HAP-1 (cell line): ENCODE measurements at regions not wholly inside any gene's neighbourhood (a gene's known extent, or its start where the extent isn't known, plus 50 kb on each side); places are given as distances from the start of the nearest gene placed in this dataset.

ENCODE experiments used
- DNase-seq, 2 experiments: peaks; one replicate each; pipeline ENCODE4 v3.0.0-alpha.2; 2016 to 2020; ENCODE audit warnings: low spot score in 2 of 2
- H3K27me3 ChIP-seq: fragments of 250-450 bp; sonication (Bioruptor Pico); 2 replicates; pipeline ENCODE4 v1.5.1; 2020; ENCODE audit warnings: low read depth, mild to moderate bottlenecking, moderate library complexity
- H3K36me3 ChIP-seq: fragments of 250-450 bp; sonication (Bioruptor Pico); replicated peaks from 2 replicates; pipeline ENCODE4 v1.5.1; 2020; ENCODE audit warnings: mild to moderate bottlenecking
- H3K4me1 ChIP-seq: fragments of 250-450 bp; sonication (Bioruptor Pico); 2 replicates; pipeline ENCODE4 v1.5.1; 2020; ENCODE audit warnings: mild to moderate bottlenecking
- H3K4me3 ChIP-seq: fragments of 250-450 bp; sonication (Bioruptor Pico); 2 replicates; pipeline ENCODE4 v1.5.1; 2020; ENCODE audit warnings: mild to moderate bottlenecking, moderate library complexity
- H3K9me3 ChIP-seq: fragments of 250-450 bp; sonication (Bioruptor Pico); 2 replicates; pipeline ENCODE4 v1.5.1; 2020; ENCODE audit warnings: mild to moderate bottlenecking, moderate library complexity
- in situ Hi-C: fragments of 300-500 bp; cut with MboI; formaldehyde crosslinking; loops from 3 replicates; pipeline ENCODE4 v1.14.3; 2020; ENCODE audit warnings: low sequenced_read_pairs, inconsistent platforms, mixed read lengths

DNA sequence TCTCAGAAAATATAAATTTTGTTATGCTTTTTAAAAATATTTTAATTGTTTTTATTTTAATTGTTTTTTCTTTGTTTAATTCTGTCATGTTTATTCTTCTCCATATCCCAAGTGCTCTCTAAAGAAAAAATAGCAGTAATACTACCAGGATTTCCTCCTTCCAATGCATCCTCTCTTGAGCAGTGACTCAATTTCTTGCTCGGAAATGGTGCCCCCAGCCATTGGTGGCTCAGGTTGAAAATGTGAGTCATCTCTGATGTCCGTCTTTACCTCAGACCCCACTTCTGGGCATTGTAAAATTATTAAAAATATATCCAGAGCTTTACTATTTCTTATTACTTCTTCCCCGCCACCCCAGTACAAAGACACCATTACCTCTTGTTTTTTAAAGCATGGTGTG lies 898.5 kb downstream of the METTL15 start:
- DNase-seq, result no peak
- H3K9me3 ChIP-seq, result no peaks in the 10 kb centered on the region
- H3K36me3 ChIP-seq, result no peaks in the 10 kb centered on the region
- no peak overlapping the region for H3K4me3 ChIP-seq
- no peaks in the 10 kb centered on the region for H3K4me1 ChIP-seq
- H3K27me3 ChIP-seq, result no peaks in the 10 kb centered on the region
- in situ Hi-C loops, result no loop called here

DNA sequence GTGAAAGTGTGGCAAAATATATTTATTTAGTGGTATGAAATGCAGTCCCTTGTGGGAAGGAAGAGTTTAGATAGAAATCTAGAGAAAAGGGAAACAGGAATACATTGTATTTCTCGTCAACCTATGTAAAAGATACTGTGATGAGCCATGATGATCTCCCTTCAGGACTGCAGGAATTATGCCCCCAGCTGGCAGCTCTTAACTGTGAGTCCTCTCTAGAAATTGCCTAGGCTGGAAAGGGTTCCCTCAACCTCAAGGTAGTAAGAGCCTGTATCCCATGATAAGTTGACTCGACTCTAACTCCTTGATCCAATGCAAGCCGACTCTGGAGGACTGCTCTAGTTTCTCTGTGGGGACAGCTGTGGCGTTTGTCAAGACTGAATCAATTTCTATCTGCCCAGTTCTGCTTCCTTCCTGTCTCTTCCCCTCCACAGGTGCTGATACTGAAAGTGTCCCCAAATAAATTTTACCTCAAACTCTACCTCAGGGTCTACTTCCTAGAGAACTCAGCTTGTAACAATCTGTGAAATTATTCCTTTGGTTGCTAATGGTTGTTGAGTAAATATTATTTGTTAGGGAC lies 897.3 kb downstream of the METTL15 start:
- Histone ChIP-seq H3K36me3 (no peaks in the 10 kb centered on the region), H3K4me3 (no peak overlapping the region), H3K4me1 (no peaks in the 10 kb centered on the region), H3K9me3 (no peaks in the 10 kb centered on the region), H3K27me3 (no peaks in the 10 kb centered on the region)
- DNase-seq, result no peak
- in situ Hi-C loops, result no loop called here

DNA sequence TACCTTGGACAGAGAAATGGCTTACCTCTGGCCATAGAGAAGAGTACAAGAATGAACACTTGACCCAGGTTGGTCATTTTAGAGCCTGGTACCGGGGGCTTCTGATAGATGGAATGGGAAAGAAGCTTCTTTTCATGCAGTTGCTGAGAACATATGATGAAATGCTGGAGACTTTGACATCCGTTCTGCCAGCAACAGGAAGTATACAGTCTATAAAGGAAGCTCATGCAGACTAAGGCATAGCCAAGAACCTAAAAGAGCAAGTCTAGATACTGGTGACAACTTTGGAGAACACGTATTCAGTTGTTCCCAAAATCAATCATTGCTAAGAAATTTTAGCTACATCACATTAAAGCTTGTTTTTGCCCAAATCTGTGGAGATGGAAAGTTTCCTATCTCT lies 894.6 kb downstream of the METTL15 start:
- in situ Hi-C loops, result no loop called here
- DNase-seq, result no peak
- Histone ChIP-seq H3K9me3 (no peaks in the 10 kb centered on the region), H3K27me3 (no peaks in the 10 kb centered on the region), H3K4me1 (no peaks in the 10 kb centered on the region), H3K36me3 (no peaks in the 10 kb centered on the region), H3K4me3 (no peak overlapping the region)

DNA sequence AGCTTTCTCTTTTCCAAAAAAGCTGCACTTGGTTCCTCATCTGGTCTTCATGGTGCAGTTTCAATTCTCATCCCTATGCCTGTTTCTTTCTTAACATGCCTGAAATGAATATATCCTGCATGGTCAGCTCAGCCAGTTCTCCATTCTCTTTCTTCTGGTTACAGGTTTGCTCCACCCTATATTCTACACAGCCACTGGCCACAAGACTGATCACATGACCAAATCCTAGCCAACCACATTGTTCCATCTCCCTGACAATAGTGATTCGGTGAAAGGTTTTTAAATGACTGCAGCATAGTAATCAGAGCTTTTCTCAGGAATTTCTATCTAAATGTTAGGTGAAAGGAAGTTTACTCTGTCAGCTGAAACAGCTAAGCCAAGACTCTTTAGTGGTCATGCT lies 891.4 kb downstream of the METTL15 start:
- H3K4me1 ChIP-seq, result no peaks in the 10 kb centered on the region
- no peaks in the 10 kb centered on the region for H3K9me3 ChIP-seq
- H3K27me3 ChIP-seq, result no peaks in the 10 kb centered on the region
- in situ Hi-C loops, result no loop called here
- H3K4me3 ChIP-seq, result no peak overlapping the region
- DNase-seq, result no peak
- no peaks in the 10 kb centered on the region for H3K36me3 ChIP-seq

DNA sequence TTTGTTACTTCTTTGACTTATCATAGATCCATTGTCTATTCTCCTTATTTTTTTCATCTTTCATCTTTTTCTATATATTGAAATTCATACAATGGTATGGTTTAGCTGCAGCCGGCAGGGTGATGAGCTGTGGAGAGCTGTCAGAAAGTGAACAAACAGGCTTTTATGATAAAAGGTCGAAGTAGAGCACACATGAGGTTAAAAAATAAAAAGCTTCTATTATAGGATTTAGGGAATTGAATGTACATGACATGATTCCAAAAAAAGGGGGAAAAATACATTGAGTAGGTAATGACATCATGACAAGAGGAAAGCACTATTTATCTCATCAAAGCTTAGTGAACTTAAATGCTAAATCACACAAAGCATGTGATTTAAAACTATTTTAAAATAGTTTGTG lies 884.8 kb downstream of the METTL15 start:
- no peaks in the 10 kb centered on the region for H3K9me3 ChIP-seq
- in situ Hi-C loops, result no loop called here
- no peaks in the 10 kb centered on the region for H3K36me3 ChIP-seq
- H3K27me3 ChIP-seq, result no peaks in the 10 kb centered on the region
- no peaks in the 10 kb centered on the region for H3K4me1 ChIP-seq
- DNase-seq, result no peak
- no peak overlapping the region for H3K4me3 ChIP-seq

DNA sequence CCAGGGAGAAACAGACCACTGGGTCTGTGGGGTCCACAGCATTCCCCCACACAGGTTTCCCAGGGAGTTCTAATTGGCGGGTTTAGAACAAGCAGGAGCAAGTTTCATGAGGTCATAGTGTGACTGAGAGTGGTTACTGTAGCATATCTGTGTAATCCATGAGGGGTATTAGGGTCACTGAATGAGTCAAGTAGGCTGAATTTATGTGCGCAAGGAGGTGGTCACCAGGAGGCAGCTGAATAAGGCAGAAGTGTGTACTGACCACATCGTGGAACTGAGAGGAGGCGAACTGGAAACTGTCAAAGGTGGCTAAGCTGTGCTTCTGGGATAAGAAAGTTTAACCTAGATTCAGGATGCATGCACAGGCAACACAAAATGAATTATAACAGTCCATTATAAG lies 876.0 kb downstream of the METTL15 start:
- H3K4me3 ChIP-seq, result no peak overlapping the region
- H3K4me1 ChIP-seq, result no peaks in the 10 kb centered on the region
- DNase-seq, result no peak
- no peaks in the 10 kb centered on the region for H3K27me3 ChIP-seq
- no peaks in the 10 kb centered on the region for H3K9me3 ChIP-seq
- in situ Hi-C loops, result no loop called here
- H3K36me3 ChIP-seq, result no peaks in the 10 kb centered on the region

DNA sequence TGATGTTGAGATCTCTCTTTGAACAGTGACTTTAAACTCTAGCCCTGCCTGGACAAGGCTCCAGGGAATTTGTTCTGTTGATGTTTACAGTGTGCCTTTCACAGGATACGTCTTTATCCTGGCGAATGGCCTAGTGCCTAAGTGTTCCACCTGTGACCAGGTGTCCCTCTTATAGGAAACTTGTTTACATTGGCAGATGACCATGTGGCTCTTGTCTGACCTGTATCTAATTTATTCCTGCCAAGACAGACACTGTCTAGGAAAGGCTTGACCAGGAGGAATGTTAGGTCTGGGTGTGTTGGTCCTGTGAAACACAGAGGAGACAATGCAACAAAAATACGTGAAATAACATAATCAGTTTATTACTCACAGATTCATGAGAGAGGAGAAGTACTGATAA lies 875.6 kb downstream of the METTL15 start:
- no peaks in the 10 kb centered on the region for H3K27me3 ChIP-seq
- no peaks in the 10 kb centered on the region for H3K9me3 ChIP-seq
- in situ Hi-C loops, result no loop called here
- H3K36me3 ChIP-seq, result no peaks in the 10 kb centered on the region
- DNase-seq, result no peak
- H3K4me3 ChIP-seq, result no peak overlapping the region
- no peaks in the 10 kb centered on the region for H3K4me1 ChIP-seq

DNA sequence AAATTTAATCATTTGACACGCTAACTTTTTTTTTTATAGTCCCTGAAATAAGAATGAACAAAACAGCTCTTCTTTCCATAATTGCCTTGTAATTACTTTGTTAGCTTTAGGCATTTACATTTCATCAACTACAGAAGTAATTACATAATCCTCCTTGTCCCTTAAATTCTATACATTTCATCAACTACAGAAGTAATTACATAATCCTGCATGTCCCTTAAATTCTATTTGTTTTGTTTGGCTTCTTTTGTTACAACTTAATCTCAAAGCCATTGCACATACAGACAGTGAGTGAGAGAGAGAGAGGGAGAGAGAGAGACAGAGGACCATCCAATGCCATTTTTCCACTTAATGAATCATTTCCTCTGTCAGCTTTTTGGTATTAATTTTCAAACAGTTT lies 873.2 kb downstream of the METTL15 start:
- DNase-seq, result no peak
- Histone ChIP-seq H3K9me3 (no peaks in the 10 kb centered on the region), H3K27me3 (no peaks in the 10 kb centered on the region), H3K4me1 (no peaks in the 10 kb centered on the region), H3K4me3 (no peak overlapping the region), H3K36me3 (no peaks in the 10 kb centered on the region)
- in situ Hi-C loops, result no loop called here

DNA sequence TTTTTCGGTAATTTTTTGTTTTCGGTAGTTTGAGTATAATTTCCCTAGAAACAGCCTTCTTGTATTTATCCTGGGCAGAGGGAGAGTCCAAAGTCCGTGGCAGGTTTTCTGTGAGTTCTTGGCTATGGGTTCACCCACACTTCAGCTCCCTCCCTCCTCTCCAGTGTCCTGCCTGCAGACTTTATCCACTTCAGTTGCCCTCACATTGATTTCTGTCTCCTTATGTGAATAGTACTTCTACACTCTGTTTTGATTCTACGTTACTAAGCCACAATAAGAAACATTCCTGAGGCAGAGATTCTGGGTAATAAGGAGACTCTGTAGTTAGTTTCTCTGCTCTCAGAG lies 868.6 kb downstream of the METTL15 start:
- in situ Hi-C loops, result no loop called here

DNA sequence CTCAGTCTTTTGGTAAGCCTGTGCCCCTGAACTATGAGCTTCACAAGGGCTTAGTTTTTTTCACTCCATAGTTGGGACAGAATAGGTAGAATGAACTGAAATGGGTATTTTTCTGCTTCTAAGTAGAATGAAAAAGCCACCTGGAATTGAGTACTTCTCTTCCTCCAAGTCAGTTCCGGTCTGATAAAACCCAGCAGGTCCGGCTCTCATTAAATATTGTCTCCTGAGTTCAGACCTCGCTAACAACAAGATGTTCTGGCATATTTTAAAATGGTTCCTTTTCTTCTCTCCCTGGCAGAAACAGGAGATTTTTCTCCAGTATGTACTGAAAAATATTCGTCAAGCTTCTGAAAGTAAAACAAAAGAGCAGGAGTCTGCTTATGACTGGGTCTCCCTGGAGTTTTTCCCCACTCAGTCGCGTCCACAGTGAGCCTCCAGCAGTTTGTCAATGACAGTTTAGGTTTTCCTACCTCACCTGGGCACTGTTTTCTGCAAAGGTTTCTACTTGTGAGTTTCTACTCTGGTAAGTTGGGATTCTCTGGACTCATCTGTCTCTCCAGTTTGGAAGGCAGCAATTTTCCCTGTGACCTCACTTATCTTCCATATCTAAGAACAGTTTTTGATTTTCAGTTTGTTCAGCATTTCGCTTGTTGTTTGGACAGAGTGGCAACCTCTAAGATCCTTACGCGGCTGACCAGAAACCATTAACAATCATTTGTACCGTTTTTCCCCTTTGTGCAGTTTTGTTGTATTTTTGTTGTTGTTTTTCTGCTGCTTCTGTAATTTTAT lies 868.0 kb downstream of the METTL15 start:
- no peak for DNase-seq
- Histone ChIP-seq H3K27me3 (no peaks in the 10 kb centered on the region), H3K9me3 (no peaks in the 10 kb centered on the region), H3K4me3 (no peak overlapping the region), H3K4me1 (no peaks in the 10 kb centered on the region), H3K36me3 (no peaks in the 10 kb centered on the region)
- in situ Hi-C loops, result no loop called here

More for the DNA sequence above, 868.6 kb downstream of the METTL15 start:
- Histone ChIP-seq H3K4me3 (no peak overlapping the region), H3K4me1 (no peaks in the 10 kb centered on the region), H3K27me3 (no peaks in the 10 kb centered on the region), H3K9me3 (no peaks in the 10 kb centered on the region), H3K36me3 (no peaks in the 10 kb centered on the region)
- no peak for DNase-seq

DNA sequence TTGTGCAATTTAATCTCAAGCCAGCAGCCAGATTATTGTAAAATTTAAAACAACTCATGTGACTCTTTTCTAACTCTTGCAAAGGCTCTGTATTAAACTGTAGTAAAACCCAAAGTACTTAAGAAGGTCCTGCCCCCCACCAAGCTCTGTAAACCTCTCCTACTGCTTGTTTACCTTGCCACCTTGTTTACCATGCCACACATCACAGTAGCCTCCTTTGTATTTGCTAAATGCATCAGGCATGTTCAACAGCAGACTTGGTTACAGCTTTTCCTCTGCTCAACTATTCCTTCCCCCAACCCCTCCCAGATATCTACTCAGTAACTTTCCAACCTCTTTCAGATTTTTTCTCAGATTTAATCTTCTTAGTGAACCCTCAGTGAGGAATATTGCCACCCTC lies 861.6 kb downstream of the METTL15 start:
- Histone ChIP-seq H3K36me3 (no peaks in the 10 kb centered on the region), H3K4me3 (no peak overlapping the region), H3K9me3 (no peaks in the 10 kb centered on the region), H3K27me3 (no peaks in the 10 kb centered on the region), H3K4me1 (no peaks in the 10 kb centered on the region)
- no peak for DNase-seq
- in situ Hi-C loops, result no loop called here

DNA sequence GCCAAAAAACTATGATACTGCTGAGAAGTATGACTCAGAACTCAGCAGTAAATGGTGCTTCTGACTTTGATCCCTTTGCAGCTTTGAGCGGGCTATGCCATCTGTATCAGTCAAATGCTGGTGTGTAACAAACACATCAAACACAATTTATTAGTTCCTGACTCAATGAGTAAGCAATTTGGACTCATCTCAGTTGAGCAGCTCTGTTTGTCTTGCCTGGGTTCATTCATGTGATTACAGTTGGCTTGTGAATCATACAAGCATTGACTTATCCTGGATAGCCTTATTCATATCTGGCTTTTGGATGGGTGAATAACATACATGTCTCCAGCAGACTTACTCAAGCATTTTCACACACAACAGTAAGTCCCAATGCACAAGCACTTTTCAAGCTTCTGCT lies 858.8 kb downstream of the METTL15 start:
- in situ Hi-C loops, result no loop called here
- Histone ChIP-seq H3K27me3 (no peaks in the 10 kb centered on the region), H3K36me3 (no peaks in the 10 kb centered on the region), H3K4me3 (no peak overlapping the region), H3K4me1 (no peaks in the 10 kb centered on the region), H3K9me3 (no peaks in the 10 kb centered on the region)
- DNase-seq, result no peak

DNA sequence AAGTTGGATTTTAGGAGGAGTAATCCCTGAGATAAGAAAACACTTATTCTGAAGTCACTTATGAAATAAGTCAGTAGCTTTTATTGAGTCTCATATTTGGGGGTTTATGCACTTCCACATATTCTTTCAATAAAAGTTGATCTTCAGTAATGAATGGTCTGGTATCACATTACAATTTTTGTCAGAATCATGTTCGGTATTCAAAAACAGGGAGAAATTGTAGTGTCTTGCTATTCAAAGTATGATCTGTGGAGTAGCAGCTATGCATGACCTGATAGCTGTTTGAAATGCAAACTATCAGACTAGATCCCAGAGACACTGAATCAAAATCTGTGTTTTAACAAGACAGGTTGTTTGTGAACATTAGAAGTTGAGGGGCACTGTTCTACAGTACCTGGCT lies 857.6 kb downstream of the METTL15 start:
- in situ Hi-C loops, result no loop called here
- DNase-seq, result no peak
- H3K9me3 ChIP-seq, result no peaks in the 10 kb centered on the region
- no peaks in the 10 kb centered on the region for H3K27me3 ChIP-seq
- H3K4me1 ChIP-seq, result no peaks in the 10 kb centered on the region
- no peak overlapping the region for H3K4me3 ChIP-seq
- H3K36me3 ChIP-seq, result no peaks in the 10 kb centered on the region

DNA sequence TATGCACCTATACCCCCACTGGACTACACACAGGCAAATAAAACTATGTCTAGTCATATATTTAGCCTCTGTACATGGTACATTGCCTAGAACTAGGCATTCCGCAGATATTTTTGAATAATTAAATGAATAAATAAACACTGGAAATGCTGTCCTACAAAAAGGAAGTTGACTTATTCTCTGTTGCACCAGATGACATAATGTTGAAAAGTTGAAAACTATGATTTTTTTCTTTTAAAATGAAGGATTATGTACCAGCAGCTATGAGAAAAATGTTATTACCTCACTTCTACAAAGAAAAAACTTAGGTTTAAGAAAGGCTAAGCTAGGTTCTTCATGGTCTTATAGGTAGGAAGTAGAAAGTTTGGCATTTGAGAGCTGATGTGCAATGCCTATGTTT lies 856.6 kb downstream of the METTL15 start:
- Histone ChIP-seq H3K9me3 (no peaks in the 10 kb centered on the region), H3K4me1 (no peaks in the 10 kb centered on the region), H3K4me3 (no peak overlapping the region), H3K27me3 (no peaks in the 10 kb centered on the region), H3K36me3 (no peaks in the 10 kb centered on the region)
- in situ Hi-C loops, result no loop called here
- no peak for DNase-seq

DNA sequence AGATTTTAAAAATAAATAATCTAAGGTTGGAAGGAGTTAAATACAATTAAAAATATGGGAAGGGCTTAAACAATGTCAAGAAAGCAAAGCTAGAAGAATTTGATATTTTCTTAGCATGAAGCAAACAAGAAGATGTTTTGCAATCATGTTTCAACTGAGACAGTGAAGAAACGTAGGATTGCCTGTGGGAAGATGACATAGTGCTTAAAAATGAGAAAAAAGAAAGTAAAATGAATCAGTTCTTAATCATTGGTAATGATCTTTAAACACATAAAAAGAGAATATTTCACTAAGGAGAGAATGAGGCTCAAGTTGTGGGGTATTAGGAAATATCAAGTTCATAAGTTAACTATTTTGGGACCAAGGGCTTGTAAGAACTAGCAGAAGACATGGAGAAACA lies 855.0 kb downstream of the METTL15 start:
- Histone ChIP-seq H3K27me3 (no peaks in the 10 kb centered on the region), H3K4me1 (no peaks in the 10 kb centered on the region), H3K9me3 (no peaks in the 10 kb centered on the region), H3K4me3 (no peak overlapping the region), H3K36me3 (no peaks in the 10 kb centered on the region)
- DNase-seq, result no peak
- in situ Hi-C loops, result no loop called here
